Ammon's horn (tissue), 1 donor: ENCODE measurements at regions not wholly inside any gene's neighbourhood (a gene's known extent, or its start where the extent isn't known, plus 50 kb on each side); places are given as distances from the start of the nearest gene placed in this dataset.

ENCODE experiments used
- DNase-seq: peaks from one replicate; pipeline ENCODE4 v3.0.0-alpha.2; 2016; ENCODE audit warnings: low spot score

GRCh38 chr18:54020156-54020745 lies 204.2 kb downstream of the MBD2 start:
- DNase-seq: no peak

GRCh38 chr18:54019641-54020040 lies 204.8 kb downstream of the MBD2 start:
- DNase-seq: no peak

GRCh38 chr18:54013452-54013851 lies 211.0 kb downstream of the MBD2 start:
- no peak for DNase-seq

- DNase-seq: no peak
These were observed 219.6 kb downstream of the MBD2 start for GRCh38 chr18:54004828-54005227.

- no peak for DNase-seq
These were observed 221.3 kb downstream of the MBD2 start for GRCh38 chr18:54003195-54003594.

DNA sequence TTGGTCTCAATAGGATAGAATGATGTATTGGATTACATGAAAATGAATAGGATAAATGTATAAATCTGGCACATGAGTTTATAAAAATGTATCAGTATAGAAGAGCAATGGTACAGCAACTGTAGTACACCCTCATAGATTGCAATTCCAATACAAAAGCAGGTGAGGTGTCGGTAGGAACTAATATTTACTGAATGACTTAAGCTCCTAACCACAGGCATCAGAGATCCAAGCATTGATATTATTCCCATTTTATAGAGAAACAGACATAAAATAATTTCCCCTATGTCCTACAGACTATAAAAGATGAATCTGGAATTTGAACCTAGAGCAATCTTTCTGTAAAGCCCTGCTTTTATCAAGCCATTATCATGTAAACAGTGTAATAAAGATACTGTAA lies 227.4 kb downstream of the MBD2 start:
- no peak for DNase-seq

DNA sequence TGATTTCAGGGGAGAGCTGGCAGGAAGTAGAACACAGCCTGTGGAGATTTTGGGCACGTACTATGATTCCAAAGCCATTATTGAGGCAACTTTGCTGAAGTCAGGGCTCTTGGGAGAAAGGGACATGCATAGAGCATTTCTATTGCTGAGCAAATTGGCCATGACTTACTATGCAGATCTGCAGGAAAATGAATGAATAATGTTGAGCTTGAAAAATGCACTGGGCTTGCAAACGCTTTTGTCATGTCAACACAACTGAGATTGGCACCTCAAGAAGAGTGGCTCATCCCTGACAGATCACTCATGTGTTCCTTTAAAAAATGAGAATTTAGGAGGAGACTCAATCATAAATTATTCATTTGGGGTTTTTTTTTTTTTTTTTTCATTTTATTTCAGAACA lies 230.5 kb downstream of the MBD2 start:
- no peak for DNase-seq

DNA sequence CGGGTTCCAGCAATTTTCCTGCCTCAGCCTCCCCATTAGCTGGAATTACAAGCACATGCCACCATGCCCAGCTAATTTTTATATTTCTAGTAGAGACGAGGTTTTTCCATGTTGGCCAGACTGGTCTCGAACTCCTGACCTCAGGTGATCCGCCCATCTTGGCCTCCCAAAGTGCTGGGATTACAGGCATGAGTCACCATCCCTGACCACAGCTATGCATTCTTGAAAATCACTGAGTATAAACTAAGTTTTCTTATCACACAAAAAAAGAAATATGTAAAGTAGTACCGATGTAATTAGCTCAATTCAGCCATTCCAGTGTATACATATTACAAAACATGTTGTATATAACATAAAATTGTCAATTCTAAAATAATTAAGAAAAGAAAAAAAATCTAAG lies 232.7 kb downstream of the MBD2 start:
- no peak for DNase-seq

GRCh38 chr18:53991202-53991601 lies 233.3 kb downstream of the MBD2 start:
- DNase-seq: no peak

GRCh38 chr18:53990485-53990884 lies 234.0 kb downstream of the MBD2 start:
- no peak for DNase-seq

DNA sequence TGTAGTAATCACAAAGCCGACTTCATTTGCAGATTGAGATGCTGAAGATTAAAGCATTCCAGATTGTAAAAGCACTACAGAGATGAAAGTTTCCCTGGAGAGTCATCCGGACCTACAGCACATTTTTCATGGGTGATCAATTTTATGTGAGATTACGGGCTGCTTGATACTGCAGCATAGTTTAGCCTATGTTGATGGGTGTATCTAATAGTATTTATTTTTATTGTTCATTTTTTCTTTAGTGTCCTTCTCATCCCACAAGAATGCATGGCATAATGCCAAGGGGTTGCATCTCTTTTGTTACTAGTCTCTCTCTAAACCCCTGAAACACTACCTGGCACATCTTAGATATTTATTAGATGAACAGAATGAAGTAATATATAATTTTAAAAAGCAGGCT lies 240.4 kb downstream of the MBD2 start:
- DNase-seq: no peak

- no peak for DNase-seq
These were observed 253.1 kb downstream of the MBD2 start for GRCh38 chr18:53971331-53971730.

DNA sequence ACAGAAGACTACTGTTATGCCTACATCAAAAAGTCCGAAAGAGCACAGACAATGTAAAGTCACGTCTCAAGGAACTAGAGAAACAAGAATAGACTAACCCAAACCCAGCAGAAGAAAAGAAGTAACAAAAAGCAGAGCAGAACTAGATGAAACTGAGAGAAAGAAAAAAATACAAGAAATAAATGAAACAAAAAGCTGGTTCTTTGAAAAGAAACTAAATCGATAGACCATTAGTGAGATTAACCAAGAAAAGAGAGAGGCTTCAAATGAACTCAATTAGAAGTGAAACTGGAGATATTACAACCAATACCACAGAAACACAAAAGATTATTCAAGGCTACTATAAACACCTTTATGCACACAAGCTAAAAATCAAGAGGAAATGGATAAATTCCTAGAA lies 271.8 kb downstream of the MBD2 start:
- no peak for DNase-seq

- DNase-seq: no peak
These were observed 273.9 kb downstream of the MBD2 start for GRCh38 chr18:53950545-53950944.

- DNase-seq: no peak
These were observed 275.5 kb downstream of the MBD2 start for GRCh38 chr18:53948991-53949390.

GRCh38 chr18:53947092-53947640 lies 277.3 kb downstream of the MBD2 start:
- DNase-seq: no peak

GRCh38 chr18:53946594-53946993 lies 277.9 kb downstream of the MBD2 start:
- DNase-seq: no peak

GRCh38 chr18:53944721-53945120 lies 279.7 kb downstream of the MBD2 start:
- no peak for DNase-seq

DNA sequence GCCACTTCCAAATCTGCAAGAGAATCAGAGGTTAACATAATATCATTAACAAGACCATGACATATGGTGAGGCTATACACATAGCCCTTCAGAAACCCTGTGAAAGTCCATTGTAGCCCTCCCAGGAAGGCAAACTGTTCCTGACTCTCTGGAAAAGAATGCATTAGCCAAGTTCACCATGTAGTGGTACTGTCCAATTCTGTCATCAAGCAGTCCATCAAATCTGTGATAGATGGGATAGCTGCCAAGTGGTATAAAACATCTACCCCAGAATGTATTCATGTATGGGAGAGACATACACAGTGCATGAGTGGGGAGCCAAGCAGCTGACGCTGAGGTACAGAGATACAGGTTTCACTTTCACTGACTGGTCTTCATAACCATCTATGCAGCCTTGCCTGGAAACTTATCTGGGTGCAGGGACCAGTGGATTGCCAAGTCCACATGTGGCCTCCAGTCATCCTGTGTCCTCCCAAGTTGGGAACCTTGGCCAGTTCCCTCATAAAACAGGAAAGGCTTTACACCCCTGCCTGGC lies 281.1 kb downstream of the MBD2 start:
- no peak for DNase-seq

DNA sequence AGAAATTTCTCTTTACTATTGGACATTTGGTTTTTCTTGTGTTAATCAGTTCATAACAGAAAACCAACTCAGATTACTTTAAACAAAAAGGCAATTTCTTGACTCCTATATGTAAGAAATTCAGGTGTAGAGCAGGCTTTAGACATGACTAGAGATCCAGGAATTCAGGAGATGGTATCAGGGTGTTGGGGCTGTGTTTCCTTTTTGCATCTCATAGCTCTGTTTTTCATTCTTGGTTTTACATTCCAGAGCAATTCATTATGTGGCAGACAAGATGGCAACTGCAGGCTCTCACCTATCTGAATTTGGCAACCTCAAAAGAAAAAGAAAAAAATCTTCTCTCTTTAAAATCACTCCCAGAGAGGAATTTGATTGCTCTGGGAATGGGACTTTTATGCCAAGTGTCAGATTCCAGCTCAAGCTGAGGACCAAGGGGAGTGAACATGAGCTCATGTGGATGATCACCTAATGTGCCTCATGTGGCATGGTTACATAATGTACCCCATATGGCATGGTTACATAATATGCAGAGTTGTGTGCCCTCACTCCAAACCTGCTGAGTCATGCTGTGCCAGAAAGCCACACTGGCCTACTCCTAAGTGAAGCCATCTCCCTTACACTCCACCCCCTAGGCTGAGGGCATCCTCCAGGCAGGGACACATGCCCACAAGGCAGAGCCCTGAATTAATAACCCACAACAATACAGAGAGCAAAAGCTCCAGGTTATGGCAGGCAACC lies 282.7 kb downstream of the MBD2 start:
- DNase-seq: peak; percentile 7

DNA sequence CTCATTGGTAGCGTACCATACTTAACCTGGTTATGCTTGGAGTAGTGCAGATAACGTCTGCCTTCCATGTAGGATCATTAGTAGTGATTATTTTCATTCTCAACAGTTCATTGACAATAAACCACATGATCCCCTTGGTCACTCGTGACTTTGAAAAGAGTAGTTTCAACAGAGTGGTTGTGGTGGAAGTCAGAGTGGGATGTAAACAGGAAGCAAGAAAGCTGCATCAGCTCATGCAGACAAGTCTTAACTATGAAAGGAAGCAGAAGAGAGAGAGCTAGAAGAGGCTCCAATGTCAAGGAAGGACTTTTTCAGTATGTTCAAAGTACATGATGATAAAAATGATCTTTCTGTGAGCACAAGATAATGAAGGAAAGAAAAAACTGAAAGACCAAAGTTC lies 287.4 kb downstream of the MBD2 start:
- no peak for DNase-seq

DNA sequence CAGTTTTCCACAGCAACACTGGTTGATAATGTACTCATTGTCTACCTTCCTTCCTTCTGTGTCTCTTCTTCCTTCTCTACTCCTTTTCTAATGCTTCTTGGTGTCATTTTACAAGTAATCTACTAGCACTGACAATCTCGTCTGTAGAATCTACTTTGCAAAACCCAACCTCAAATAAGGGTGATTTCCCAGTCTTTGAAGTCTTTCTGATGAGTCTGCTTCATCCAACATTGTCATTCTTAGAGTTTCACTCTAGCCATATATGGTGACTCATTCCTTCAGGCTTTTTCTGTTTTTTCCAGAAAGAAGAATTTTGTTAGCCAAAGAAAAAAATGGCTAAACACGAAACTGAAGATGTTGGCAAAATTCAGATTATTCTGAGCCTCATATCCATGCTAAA lies 288.7 kb downstream of the MBD2 start:
- no peak for DNase-seq

GRCh38 chr18:53935399-53935798 lies 289.1 kb downstream of the MBD2 start:
- DNase-seq: no peak
